ENCODE measurements at regions not wholly inside any gene's neighbourhood (a gene's known extent, or its start where the extent isn't known, plus 50 kb on each side); places are given as distances from the start of the nearest gene placed in this dataset.

DNA sequence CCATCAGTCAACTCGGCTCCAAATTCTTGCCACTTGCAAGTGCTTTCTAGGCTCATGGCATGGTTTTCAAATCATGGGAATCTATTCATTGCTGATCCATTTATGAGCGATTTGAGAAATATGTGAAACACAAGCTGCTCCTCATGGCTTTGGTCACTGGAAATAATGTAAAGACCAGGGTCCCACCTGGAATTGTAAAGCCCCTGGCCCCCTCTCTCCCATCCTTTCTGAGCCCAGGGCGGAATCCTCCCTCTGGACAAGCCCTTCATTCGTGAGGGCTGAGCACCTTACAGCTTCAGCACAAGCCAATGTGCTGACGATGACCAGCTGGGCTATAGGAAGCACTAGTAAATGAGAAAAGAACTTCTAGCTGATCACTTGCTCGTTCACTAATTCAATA lies 96.0 kb downstream of the RNASET2 start:
- TF ChIP-seq, protein P1, sequence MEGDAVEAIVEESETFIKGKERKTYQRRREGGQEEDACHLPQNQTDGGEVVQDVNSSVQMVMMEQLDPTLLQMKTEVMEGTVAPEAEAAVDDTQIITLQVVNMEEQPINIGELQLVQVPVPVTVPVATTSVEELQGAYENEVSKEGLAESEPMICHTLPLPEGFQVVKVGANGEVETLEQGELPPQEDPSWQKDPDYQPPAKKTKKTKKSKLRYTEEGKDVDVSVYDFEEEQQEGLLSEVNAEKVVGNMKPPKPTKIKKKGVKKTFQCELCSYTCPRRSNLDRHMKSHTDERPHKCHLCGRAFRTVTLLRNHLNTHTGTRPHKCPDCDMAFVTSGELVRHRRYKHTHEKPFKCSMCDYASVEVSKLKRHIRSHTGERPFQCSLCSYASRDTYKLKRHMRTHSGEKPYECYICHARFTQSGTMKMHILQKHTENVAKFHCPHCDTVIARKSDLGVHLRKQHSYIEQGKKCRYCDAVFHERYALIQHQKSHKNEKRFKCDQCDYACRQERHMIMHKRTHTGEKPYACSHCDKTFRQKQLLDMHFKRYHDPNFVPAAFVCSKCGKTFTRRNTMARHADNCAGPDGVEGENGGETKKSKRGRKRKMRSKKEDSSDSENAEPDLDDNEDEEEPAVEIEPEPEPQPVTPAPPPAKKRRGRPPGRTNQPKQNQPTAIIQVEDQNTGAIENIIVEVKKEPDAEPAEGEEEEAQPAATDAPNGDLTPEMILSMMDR (IDR thresholded peaks at IDR 0.05; ENCODE audit: insufficient read depth, low read length, poor library complexity, severe bottlenecking), result no peak
- no peak for TF ChIP-seq EZH2phosphoT487 (conservative IDR thresholded peaks at IDR 0.05; ENCODE audit: low read length)
